ENCODE measurements at regions not wholly inside any gene's neighbourhood (a gene's known extent, or its start where the extent isn't known, plus 50 kb on each side); places are given as distances from the start of the nearest gene placed in this dataset.

DNA sequence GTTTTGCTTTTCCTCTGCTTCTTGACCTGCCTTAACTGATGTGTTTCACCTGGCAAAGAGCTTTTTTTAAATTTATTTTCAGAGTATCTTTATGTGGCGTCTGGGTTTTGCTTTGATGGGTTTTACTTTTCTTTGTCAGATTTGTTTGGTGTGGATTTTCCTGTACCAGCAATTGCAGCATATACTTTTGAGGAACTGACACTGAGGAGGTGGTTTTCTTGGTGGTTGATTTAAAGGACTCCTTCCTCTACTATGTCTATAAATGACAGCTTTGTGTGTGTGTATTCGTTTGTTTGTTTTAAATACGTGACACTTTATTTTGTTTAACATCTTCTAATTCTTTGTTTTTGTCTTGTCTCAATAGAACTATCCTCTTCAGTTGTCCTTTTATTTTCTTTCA lies 1071.9 kb upstream of the ARRDC3 start (continued):
- TF ChIP-seq, protein P1, sequence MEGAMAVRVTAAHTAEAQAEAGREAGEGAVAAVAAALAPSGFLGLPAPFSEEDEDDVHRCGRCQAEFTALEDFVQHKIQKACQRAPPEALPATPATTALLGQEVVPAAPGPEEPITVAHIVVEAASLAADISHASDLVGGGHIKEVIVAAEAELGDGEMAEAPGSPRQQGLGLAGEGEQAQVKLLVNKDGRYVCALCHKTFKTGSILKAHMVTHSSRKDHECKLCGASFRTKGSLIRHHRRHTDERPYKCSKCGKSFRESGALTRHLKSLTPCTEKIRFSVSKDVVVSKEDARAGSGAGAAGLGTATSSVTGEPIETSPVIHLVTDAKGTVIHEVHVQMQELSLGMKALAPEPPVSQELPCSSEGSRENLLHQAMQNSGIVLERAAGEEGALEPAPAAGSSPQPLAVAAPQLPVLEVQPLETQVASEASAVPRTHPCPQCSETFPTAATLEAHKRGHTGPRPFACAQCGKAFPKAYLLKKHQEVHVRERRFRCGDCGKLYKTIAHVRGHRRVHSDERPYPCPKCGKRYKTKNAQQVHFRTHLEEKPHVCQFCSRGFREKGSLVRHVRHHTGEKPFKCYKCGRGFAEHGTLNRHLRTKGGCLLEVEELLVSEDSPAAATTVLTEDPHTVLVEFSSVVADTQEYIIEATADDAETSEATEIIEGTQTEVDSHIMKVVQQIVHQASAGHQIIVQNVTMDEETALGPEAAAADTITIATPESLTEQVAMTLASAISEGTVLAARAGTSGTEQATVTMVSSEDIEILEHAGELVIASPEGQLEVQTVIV (IDR thresholded peaks at IDR 0.05; ENCODE audit: borderline replicate concordance, partially characterized antibody) = no peak
- TF ChIP-seq IRF4 (IDR thresholded peaks at IDR 0.05; ENCODE audit: low read depth, low read length) (peak; percentile 96), NR2F1 (conservative IDR thresholded peaks at IDR 0.05) (no peak), CBX5 (IDR thresholded peaks at IDR 0.05; ENCODE audit: low read depth) (0 out of 2 replicates have a peak, but pooled peaks have one; percentile 68), ZNF24 (IDR thresholded peaks at IDR 0.05) (peak; percentile 69; the same call in 1 of the 2 replicates), CHD1 (IDR thresholded peaks at IDR 0.05; ENCODE audit: low read depth, low read length) (no peak), GABPA (IDR thresholded peaks at IDR 0.05; ENCODE audit: low read depth) (no peak), BCL11A (IDR thresholded peaks at IDR 0.05; ENCODE audit: low read depth, low read length) (peak; percentile 88), MYB (IDR thresholded peaks at IDR 0.05; ENCODE audit: borderline replicate concordance, low read depth, low read length) (no peak), MTA3 (IDR thresholded peaks at IDR 0.05; ENCODE audit: borderline replicate concordance, low read length) (peak; percentile 66; the same call in 1 of the 2 replicates), PAX8 (IDR thresholded peaks at IDR 0.05) (no peak), NFYA (IDR thresholded peaks at IDR 0.05; ENCODE audit: borderline replicate concordance, low read depth, low read length) (no peak), POU2F2 (IDR thresholded peaks at IDR 0.05; ENCODE audit: borderline replicate concordance, low read depth, low read length) (0 out of 3 replicates have a peak, but pooled peaks have one; percentile 44)
- TF ChIP-seq, protein P2, sequence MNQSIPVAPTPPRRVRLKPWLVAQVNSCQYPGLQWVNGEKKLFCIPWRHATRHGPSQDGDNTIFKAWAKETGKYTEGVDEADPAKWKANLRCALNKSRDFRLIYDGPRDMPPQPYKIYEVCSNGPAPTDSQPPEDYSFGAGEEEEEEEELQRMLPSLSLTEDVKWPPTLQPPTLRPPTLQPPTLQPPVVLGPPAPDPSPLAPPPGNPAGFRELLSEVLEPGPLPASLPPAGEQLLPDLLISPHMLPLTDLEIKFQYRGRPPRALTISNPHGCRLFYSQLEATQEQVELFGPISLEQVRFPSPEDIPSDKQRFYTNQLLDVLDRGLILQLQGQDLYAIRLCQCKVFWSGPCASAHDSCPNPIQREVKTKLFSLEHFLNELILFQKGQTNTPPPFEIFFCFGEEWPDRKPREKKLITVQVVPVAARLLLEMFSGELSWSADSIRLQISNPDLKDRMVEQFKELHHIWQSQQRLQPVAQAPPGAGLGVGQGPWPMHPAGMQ (IDR thresholded peaks at IDR 0.05; ENCODE audit: borderline replicate concordance) = no peak; the same call in 1 of the 2 replicates
- TF ChIP-seq, protein P3, sequence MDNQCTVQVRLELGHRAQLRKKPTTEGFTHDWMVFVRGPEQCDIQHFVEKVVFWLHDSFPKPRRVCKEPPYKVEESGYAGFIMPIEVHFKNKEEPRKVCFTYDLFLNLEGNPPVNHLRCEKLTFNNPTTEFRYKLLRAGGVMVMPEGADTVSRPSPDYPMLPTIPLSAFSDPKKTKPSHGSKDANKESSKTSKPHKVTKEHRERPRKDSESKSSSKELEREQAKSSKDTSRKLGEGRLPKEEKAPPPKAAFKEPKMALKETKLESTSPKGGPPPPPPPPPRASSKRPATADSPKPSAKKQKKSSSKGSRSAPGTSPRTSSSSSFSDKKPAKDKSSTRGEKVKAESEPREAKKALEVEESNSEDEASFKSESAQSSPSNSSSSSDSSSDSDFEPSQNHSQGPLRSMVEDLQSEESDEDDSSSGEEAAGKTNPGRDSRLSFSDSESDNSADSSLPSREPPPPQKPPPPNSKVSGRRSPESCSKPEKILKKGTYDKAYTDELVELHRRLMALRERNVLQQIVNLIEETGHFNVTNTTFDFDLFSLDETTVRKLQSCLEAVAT (IDR thresholded peaks at IDR 0.05) = peak; percentile 79
- TF ChIP-seq, protein P4, sequence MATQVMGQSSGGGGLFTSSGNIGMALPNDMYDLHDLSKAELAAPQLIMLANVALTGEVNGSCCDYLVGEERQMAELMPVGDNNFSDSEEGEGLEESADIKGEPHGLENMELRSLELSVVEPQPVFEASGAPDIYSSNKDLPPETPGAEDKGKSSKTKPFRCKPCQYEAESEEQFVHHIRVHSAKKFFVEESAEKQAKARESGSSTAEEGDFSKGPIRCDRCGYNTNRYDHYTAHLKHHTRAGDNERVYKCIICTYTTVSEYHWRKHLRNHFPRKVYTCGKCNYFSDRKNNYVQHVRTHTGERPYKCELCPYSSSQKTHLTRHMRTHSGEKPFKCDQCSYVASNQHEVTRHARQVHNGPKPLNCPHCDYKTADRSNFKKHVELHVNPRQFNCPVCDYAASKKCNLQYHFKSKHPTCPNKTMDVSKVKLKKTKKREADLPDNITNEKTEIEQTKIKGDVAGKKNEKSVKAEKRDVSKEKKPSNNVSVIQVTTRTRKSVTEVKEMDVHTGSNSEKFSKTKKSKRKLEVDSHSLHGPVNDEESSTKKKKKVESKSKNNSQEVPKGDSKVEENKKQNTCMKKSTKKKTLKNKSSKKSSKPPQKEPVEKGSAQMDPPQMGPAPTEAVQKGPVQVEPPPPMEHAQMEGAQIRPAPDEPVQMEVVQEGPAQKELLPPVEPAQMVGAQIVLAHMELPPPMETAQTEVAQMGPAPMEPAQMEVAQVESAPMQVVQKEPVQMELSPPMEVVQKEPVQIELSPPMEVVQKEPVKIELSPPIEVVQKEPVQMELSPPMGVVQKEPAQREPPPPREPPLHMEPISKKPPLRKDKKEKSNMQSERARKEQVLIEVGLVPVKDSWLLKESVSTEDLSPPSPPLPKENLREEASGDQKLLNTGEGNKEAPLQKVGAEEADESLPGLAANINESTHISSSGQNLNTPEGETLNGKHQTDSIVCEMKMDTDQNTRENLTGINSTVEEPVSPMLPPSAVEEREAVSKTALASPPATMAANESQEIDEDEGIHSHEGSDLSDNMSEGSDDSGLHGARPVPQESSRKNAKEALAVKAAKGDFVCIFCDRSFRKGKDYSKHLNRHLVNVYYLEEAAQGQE (IDR thresholded peaks at IDR 0.05; ENCODE audit: low read depth, low read length) = no peak
- TF ChIP-seq, protein P5, sequence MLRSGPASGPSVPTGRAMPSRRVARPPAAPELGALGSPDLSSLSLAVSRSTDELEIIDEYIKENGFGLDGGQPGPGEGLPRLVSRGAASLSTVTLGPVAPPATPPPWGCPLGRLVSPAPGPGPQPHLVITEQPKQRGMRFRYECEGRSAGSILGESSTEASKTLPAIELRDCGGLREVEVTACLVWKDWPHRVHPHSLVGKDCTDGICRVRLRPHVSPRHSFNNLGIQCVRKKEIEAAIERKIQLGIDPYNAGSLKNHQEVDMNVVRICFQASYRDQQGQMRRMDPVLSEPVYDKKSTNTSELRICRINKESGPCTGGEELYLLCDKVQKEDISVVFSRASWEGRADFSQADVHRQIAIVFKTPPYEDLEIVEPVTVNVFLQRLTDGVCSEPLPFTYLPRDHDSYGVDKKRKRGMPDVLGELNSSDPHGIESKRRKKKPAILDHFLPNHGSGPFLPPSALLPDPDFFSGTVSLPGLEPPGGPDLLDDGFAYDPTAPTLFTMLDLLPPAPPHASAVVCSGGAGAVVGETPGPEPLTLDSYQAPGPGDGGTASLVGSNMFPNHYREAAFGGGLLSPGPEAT (IDR thresholded peaks at IDR 0.05; ENCODE audit: low read depth) = peak; percentile 77
- TF ChIP-seq, protein P6, sequence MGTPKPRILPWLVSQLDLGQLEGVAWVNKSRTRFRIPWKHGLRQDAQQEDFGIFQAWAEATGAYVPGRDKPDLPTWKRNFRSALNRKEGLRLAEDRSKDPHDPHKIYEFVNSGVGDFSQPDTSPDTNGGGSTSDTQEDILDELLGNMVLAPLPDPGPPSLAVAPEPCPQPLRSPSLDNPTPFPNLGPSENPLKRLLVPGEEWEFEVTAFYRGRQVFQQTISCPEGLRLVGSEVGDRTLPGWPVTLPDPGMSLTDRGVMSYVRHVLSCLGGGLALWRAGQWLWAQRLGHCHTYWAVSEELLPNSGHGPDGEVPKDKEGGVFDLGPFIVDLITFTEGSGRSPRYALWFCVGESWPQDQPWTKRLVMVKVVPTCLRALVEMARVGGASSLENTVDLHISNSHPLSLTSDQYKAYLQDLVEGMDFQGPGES (IDR thresholded peaks at IDR 0.05) = no peak

Measured in GM12878 (cell line).